Epithelial cell of proximal tubule (primary cell): ENCODE measurements at regions not wholly inside any gene's neighbourhood (a gene's known extent, or its start where the extent isn't known, plus 50 kb on each side); places are given as distances from the start of the nearest gene placed in this dataset.
A peak's percentile ranks its signal among the peaks of the same experiment; 100 is the strongest.

ENCODE experiments used
- DNase-seq: peaks from one replicate; pipeline ENCODE4 v3.0.0-alpha.2; 2011; ENCODE audit warnings: low read depth
- H3K4me3 ChIP-seq: 2 replicates; pipeline ENCODE4 v1.5.1; 2011; ENCODE audit warnings: low read depth, mild to moderate bottlenecking, low read length
- CTCF ChIP-seq: conservative IDR thresholded peaks from 2 replicates; pipeline ENCODE4 v1.5.1; 2012; ENCODE audit warnings: low read depth, mild to moderate bottlenecking, low read length

GRCh38 chr4:137131201-137131600 lies 401.1 kb downstream of the PCDH18 start:
- DNase-seq = no peak
- no peak overlapping the region for H3K4me3 ChIP-seq
- no peak for TF ChIP-seq CTCF

DNA sequence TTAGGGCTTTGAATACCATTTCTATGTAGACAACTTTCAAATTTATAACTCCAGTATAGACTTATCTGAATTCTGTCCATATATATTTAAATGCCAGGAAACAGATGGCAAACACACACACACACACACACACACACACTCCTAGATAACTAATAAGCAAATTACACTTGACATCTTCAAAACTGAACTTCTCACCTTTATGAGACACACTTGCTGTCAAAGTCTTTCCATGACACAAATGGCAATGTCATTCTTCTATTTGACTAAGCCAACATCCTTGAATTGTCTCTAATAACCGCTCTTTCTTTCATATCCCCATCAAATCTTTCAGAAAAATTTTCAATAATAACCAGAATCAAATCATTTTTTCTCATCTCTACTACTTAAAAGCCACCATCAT lies 402.4 kb downstream of the PCDH18 start:
- DNase-seq = no peak
- TF ChIP-seq CTCF = no peak
- no peak overlapping the region for H3K4me3 ChIP-seq

DNA sequence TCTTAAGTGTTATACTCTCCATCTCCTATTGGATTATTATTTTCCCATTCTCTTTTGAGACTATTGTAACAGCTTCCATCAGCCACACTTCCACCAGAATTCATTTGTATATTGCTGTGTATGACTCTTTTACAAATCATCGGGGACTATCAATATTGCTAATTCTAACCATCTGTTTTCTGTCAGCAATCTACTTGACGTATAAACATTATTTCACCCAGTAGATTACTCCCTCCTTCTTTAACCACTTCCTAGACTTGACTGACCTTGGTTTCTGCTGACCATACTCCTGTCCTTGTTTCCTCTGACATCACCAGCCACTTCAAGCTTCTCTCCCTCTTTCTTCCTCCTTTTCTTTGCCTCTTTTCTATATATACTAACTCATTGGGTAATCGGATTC lies 402.9 kb downstream of the PCDH18 start:
- H3K4me3 ChIP-seq = no peak overlapping the region
- no peak for TF ChIP-seq CTCF
- DNase-seq = no peak

- no peak for TF ChIP-seq CTCF
- H3K4me3 ChIP-seq = peak overlapping the region; percentile 50
- DNase-seq = no peak
Measured at GRCh38 chr4:137125011-137125410, 407.3 kb downstream of the PCDH18 start.

GRCh38 chr4:137124278-137124932 lies 407.9 kb downstream of the PCDH18 start:
- peak overlapping the region; percentile 50 for H3K4me3 ChIP-seq
- DNase-seq = peak; percentile 43
- peak; percentile 71 for TF ChIP-seq CTCF

DNA sequence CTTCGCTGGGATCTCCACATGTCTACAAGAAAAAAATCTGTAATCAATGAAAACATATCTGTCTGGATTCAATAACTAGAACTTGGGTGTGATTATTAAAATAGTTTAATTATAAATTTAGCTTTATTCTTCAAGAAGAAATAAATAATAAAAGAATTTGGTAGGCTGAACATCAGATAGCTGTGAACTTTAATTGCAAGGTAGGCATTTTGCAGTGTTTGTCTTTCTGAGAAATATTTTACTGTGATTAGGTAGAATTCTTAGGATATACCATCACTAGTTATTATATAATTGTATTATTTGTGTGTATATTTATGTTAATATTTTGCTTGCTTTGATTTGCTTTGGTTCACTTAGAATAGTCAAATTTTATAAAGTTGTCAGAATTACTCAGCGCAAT lies 409.4 kb downstream of the PCDH18 start:
- no peak for TF ChIP-seq CTCF
- no peak for DNase-seq
- H3K4me3 ChIP-seq = no peak overlapping the region

DNA sequence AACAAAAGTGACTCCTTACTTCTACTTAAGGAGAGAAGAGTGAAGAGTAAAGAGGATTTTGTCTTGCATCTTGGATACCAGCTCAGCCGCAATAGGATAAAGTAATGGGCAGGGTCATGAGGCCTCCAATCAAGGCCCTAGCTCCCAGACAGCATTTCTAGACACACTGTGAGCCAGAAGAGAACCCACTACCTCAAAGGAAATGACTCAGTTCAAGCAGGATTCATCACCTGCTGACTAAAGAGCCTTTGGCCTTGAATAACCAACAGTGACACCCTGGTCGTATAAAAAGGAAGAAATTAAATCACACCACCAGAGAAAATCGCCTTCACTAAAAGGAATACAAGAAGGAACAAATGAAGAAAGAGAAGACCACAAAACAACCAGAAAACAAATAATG lies 416.1 kb downstream of the PCDH18 start:
- TF ChIP-seq CTCF = no peak
- H3K4me3 ChIP-seq = no peak overlapping the region
- DNase-seq = no peak
